NCI-H510A (cell line): ENCODE measurements at regions not wholly inside any gene's neighbourhood (a gene's known extent, or its start where the extent isn't known, plus 50 kb on each side); places are given as distances from the start of the nearest gene placed in this dataset.
"Not testable (repeated sequence)": the region's sequence is repeated elsewhere in the genome, so short reads cannot be mapped to it uniquely, and the experiment has no call there.

ENCODE experiments used
- DNase-seq: peaks from one replicate; lab custom pipeline; 2025; lab: John Stamatoyannopoulos, UW

DNA sequence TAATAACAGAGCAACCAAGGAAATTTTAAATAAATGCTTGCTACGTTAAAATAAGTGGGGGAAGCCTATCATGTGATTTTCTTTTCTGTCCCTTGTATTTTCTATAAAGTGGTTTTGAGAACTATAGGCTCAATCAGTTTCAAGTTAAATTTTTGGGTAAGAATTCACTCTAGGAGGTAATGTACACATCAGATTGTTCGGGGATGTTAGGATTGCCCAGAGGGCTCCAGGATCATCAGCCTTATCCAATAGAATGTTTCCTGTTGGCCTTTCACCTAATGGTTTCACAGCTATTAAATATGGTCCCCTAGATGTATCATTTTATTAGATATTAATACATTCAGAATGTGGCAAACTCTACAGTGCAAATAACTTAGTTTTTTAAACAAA lies 438.4 kb upstream of the NPVF start:
- no peak for DNase-seq

DNA sequence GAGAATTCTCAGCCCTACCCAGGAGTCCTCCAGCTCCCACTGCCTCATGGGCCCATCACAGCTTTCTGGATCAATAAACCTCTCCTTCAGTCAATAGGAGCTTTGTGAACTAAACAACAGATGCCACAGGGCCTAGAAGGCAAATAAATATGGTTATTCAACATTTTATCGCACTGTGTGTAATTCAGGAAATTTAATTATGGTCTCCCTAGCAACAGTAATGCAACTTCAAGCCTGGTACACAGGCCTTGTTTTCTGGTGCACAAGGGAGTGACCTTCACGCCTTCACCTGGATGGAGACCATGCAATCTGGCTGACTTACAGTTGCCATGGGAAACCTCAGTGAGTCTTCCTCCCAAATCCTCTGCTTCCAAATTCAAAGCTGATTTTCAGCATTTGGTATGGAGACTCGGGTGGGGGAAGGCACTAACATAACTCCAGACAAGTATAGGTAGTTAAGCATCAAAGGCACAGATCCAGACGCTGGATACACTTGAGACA lies 441.0 kb upstream of the NPVF start:
- DNase-seq: no peak

DNA sequence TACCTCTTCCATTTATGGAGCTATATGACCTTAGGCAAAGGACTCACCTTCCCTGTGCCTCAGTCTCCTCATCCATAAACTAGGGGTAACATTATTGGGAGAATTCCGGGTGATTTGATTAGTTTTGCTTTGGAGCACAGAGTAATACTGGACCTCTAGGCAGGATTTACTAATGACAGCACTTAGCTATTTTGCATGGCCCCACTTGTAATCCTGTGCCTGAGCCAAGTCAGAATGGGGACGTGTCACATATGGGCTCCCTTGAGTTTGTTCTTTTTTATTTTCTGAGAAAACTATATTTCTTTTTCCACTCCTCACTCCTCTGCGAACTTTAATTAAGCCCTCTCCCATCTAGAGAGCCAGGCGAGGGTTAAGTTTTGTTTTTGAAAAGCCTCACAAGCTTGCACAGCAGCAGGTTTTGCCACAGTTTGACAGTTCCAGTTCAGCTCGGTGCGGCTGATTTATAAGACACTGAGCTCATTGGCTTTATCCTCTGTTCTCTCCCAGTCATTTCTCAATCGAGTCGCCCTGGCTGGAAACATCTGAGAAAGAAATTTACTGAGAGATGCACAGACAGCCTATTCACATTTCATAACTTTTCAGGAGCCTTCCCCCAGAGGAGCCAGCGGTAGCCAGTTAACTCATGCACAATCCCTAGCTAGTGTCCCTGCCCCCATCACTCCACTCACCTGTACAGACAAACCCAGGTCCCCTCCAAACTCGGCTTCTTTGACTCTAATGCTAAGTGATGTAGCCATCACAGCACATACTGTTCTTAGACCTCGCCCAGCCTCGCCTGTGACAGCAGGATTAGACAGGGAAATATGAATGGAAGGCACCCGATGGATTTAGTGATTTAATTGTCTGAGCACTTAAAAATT lies 441.9 kb upstream of the NPVF start:
- no peak for DNase-seq

DNA sequence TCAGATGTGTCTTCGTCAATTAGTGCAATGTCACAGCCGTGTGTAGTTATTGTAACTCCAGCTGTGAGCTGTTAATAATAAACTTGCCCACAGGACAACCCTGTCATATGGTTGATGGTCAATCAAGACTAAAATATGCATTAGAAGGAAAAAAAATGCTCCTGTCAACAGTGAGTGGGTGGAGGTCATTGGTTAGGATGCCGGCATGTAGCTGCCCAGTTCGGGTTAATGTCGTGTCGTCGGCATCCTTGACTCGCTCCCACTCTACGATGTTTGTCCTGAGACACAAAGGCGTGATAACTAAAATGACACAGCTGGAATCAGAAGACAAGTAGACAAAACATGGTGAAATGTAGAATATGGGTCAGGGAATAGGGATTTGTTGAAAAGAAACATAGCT lies 442.8 kb upstream of the NPVF start:
- no peak for DNase-seq

DNA sequence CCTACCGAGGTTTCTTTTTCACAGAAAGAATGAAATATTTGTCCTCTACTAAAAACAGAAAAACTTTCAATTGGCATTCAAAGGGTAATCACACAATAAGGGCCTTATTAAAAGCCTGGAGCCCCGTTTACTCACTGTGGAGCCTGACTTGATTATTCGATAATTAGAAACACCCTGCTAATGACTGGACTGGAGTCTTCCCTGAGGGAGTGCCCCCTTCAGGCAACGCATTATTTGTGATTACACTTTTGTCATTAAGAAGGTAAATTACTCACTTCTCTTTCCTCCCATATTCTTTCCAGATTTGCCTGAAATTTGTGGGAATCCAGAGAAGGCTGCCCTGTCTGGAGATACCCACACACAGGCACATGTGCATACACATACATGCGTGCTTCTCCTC lies 444.2 kb upstream of the NPVF start:
- DNase-seq: no peak

DNA sequence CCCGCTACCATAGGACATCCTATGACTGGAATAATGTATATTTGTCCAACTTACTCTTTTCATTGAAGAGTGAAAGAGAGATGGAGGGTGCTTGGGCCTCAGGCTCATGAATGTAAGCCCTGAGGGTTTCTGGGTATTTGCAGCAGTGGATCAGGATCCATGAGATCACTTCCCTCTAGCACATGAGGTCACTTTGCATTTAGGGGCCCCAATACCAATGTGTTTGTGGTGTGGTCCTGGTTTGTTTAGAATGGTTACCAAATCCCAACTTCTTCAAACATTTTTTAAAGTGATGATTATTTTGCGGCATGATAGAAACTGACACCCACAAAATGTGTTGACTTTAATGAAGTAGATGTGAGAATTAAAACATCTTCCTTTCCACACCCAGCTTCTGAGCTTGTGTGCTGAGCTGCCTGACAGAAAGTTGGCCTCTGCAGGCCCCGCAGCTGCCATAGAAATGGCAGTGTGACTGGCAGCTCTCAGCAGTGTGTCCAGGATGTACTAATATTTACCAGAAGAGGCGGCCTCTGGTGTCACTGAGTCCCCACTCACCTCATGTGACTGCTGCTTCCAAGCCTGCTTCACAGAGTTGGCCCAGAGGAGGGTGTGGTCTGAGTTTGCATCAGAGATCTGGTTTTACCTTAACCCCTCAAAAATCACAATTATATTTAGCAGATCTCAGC lies 447.6 kb upstream of the NPVF start:
- DNase-seq: peak; percentile 64

DNA sequence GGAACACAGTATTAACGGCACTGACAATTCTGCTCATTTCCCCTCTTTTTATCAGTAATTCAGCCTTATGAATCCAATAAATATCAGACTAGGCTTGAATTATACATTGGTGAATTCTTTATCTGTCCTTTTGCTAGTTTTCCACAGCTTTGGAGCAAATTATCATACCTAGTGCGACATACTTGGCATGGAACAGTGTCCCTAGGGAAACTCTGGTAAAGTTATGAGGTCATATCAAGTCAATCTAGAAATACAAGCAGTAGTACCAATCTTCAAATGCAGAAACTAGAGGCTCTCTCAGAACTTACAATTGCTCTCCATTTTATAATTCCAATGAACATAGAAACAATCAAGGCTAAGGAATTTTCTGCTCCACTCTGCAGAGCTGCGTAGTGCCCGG lies 449.3 kb upstream of the NPVF start:
- no peak for DNase-seq

DNA sequence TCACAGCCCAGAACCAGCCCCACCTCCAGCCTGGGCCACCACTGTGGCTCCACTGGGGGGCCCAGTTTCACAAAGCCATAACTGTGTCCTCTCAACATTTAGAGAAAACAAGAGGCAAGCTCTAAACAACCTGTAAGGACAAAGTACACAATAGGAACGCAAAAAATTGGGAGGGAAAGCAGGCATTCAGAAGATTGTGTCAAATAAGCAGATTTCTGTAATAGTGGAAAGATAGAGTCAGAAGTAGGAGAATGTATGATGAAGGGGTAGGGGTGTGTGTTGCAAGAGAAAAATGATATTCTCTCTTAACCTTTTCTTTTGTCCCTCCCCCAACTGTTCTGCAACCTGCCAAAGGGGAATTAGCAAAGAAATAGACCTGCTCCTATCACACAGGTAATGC lies 449.9 kb upstream of the NPVF start:
- no peak for DNase-seq

DNA sequence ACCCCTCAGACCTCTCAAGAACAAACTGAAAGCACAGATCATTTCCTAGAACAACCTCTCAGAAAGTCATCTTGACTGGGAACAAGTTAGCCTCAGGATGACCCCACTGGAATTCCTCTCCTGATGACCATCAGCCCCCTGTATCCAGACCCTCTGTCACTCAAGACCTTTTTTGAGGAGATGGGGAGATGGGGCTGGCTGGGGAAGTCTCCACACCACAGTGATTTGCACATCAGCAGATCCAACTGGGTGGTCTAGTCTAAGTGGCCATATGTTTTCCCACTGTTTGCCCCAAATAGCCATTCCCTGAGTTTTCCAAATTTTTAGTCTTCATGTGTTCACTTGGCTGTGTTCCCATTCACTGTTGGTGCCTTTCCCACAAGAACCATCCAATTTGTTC lies 452.4 kb upstream of the NPVF start:
- DNase-seq: no peak

DNA sequence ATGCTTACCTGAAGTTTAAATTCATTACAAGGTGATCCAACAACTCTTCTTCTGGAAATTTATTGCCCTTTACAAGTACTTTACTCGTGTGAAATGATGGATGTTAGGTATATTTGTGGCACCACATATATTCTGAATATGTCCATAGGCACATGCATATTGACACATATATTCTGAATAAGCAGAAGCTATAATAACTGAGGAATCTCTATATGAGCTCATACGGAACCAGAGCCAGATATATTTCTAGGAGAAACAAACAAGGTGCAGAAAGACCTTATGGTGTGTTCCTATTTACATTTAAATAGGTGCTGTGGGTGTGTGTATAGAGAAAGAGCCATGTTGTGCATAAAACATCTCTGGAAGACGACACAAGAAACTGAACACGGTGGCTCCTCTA lies 456.1 kb upstream of the NPVF start:
- DNase-seq: no peak

DNA sequence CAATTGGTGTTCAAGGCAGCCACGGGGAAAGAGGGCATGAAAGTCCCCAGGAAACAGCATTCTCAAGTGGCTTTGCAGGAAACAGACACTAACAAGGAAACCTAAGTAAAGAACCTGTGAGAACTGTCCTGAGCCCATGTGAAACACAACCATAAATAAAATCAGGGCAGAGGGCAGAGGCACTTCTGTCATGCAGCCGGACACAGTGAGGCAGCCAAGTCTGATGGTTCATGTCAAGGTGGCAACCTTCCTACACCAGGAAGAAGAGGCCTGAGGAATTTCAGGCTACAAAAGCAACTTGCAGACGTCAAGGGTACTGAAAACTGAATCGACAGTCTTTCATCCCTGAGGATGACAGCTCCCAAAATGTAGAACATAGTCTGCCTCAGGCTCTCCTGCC lies 458.2 kb upstream of the NPVF start:
- no peak for DNase-seq

DNA sequence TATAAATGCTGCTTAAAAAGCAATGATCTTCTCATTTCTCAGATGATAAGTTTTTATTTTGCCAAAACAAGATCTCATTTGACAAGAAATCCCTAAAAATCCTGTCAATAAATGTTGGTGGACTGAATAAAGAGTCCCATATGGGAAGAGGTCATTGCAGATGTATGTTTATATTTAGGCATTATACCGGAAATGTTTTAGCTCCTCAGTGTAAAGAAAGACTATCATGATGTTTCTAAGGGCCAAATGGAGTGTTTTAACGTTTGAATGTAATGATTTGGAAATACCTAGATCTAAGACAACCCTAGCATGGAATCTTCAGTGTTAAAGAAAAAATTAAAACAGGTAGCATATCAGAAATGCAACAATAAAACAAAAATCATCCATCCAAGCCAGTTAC lies 457.8 kb upstream of the NFE2L3 start:
- no peak for DNase-seq

DNA sequence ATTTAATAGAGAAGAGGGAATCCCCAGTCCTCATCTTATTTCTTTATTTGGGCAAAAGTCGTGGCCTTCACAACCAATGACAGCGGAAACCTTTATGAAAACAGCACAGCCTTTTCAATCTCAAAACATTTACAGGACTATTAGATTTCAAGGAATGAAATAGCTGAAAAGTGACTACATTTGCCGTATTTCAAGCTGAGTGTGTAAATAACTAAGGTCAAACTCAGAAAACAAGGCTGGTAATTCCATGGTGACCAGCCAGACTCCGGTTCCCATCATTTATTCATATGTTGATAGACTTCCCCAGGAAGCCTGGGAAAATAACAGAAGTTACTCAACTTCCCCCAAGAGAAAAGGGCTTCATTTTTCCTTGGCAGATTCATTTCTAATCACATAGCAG lies 457.3 kb upstream of the NFE2L3 start:
- DNase-seq: no peak

DNA sequence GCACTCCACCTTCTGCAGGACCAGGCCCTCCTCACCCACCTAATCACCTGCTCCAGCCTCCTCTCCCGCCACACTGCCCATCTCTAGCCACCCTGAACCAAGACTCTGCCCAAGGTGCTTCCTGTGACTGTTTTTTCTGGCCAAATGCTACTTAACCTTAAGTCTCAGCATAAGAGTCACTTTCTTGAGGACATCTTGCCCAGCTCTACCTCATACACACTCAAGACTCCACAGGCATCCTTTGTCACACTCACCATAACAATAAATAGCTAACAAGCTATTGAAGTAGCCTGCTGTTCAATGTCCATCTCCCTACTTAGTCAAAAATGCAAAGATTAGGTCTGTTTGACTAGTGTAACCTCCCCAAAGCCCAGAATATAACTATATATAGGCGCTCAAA lies 455.4 kb upstream of the NFE2L3 start:
- no peak for DNase-seq

DNA sequence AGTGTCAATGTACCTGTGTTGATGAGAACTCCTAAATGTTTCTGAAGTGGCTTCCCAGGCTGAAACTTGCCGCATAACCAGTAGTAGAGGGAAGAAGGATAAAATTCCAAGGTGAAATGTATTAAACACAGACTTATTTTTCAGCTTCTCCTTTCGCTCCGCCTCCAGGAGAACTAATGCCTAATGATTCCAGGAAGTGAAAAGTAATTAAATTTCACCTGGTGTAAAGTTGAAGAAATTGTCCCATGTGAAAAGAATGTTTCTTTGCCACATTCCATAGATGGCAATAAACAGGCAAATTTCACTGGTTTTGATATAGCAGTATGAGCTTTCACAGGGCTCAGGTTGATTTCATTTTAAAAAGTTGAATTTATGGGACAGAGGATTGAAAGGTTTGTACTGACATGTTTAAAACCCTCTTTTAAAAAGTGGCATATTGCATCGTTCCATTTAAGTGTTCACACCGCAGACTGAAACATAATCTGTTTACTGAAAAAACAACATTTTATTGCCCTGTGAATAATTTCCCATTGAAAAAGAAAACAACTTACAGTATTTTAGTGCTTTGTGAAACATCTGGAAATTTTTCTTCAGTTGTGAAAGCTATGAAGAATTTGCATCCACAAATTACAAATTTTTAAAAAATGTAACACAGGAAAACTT lies 453.4 kb upstream of the NFE2L3 start:
- DNase-seq: no peak

DNA sequence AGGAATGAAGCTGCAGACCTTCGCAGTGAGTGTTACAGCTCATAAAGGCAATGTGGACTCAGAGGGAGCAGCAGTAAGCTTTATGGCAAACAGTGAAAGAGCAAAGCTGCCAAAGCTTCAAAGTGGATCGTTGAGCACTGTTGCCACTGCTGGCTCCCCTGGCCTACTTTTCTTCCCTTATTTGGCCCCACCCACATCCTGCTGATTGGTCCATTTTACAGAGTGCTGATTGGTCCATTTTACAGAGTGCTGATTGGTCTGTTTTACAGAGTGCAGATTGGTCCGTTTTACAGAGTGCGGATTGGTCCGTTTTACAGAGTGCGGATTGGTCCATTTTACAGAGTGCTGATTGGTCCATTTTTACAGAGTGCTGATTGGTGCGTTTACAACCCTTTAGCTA lies 451.9 kb upstream of the NFE2L3 start:
- DNase-seq: not testable (repeated sequence)

DNA sequence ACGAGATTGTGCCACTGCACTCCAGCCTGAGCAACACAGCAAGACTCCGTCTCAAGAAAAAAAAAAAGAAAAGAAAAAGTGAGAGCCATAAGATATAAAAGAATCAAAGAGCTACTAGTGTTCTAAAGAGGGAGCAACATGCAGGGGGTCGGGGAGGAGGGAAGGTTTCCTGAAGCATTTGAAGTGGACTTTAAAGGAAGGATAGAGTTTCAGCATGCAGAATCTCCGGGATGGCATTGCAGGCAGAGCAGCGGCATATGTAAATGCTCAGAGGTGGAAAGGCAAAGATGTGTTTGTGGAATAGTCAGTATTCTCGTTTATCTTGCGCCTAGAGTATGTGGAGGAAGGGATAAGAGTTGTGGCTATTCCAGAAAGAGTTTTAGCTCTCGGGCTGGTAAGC lies 447.6 kb upstream of the NFE2L3 start:
- no peak for DNase-seq

DNA sequence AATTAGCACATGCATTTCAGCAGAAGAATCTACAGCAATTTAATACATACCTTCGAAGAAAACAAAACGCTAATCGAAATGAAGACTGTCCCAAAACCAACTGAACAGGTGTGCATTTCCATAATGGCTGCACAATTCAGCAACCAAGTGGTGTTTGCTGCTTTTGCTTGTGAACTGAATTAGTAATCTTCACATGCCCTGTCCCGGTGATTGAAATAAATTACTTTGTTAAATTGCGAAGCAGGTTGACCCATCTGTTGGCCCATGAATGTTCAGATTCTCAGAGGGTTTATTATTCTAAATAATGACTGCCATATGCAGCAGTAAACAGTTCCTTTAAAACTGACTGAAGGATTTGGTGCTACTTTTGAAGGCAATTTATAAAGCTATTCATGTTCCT lies 445.2 kb upstream of the NFE2L3 start:
- no peak for DNase-seq

DNA sequence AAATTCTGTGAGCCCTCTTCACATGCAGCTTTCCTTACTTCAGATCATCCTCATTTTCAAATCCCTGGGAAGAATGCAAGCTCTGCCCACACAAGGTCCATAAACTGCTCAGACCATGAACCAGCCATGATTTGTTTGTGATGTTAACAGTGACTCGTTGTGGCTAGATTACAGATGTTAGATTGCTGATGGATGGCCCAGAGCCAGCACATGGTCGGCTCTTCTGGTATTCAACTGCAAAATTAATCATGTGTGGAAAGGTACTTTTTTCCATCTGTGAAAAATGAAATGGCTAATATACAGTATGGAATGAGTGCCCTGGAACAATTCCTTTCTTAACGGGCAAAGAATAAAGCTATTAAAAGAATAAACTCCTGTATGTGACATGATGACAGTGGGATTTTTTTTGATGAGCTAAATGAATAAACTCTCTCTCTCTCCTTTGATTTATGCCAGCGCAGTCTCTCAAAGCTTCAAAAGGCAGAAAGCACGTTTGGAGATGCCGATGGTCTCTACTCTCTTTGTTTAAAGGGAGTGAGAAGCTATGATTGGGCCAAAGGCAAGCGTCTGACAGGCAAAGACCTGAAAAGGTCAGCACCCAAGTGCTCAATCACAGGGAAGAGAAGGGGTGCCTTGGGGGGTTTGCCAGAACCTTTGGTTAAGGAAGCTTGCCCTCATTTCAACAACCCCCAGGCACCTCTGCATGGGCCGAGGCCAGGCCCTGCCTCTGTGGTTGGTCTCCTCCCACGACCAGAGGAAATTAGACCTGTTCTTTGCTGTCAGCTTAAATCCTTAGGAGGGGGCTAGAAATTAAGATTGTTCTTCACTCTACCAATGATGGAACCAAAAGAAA lies 444.0 kb upstream of the NFE2L3 start:
- no peak for DNase-seq

DNA sequence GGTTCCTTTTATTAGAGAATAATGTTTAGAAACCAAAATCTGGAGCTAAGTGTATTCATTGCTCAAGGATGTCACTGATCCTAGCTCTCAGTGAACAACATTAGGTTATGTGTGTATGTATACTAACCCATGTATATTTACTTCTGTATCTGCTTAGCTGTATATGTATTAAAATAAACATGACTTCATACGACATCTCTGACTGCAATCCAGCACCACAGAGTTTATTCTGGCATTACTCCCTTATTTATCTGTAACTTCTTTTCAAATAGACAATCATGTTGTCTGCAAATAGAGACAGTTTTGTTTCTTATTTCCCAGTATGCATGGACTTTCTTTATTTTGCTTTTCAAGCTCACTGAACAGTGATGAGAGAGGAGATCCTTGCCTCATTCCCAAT lies 441.0 kb upstream of the NFE2L3 start:
- DNase-seq: no peak

DNA sequence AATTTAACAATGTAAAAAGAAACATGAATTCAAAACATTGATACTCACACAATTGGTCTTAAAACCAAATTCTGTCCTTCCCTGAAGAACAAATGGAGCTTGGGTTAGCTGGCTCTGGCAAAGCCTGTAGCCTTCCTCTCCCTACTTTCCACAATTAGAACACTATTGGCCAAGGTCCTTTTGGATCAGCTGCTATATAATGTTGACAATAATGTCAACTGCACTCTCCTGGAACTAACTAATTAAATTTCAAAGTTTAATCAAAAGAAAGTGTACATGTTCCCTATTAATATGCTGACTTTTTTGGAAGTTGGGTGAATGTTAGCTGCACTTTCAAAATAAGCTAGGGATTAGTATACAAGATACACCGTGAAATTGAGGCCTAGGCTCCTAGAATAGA lies 440.1 kb upstream of the NFE2L3 start:
- no peak for DNase-seq

DNA sequence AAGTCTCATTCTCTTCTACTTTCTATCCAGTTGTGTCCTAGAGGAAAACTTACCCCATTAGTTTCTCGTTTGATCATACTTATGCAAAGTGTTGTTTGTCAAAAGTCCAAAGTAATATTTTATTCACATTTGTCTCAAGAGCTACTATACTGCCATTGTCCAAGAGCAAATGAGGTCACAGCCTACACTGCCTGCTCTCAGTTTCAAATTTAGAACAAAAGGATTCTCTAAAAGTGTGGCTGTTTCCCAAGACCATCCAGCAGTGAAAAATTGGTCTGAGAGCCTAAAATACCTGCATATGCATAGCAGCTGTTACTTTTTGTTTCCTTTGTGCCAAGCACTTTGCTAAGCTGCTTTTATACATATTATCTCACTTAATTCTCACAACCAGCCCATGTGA lies 439.5 kb upstream of the NFE2L3 start:
- no peak for DNase-seq
